CD4-positive, alpha-beta T cell treated with Interleukin-1 beta for 1 hour (primary cell): ENCODE measurements at regions not wholly inside any gene's neighbourhood (a gene's known extent, or its start where the extent isn't known, plus 50 kb on each side); places are given as distances from the start of the nearest gene placed in this dataset.

Experiments used
- DNase-seq, 2 donors: peaks; one replicate each; pipeline ENCODE4 v3.0.0-alpha.2; 2020 to 2022

DNA sequence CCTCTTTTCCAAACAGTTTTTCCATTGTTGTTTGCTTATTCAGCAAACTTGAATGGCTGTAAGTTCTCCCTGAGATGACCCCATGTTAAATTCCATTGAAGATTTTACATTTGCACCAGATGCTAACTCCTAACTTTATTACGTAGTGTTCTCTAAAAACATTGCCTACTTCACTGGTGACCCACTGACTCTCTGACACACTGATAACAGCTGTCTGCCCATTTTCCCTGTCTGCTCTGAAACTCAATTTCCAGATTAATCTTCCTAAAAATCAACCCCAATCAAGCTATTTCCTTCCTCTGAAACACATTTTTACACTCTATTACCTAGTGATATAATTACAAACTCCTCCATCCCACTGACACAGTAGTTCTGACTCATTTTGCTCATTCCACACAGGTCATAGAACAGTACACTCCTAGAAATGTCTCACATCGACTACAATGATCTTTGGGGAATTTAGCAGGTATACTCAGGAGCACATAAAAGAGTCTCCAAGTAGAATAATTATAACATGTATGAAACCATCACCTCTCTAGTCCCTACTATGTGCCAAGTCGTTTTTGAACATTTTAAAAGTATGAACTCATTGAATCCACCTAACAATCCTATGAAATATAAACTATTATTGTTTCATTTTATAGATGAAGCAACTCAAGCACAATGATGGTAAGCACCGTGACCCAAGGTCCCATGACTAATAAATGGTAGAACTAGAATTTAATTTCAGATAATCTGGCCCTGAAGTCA, 210.9 kb downstream of the SLIT2 start:
- no peak for DNase-seq

DNA sequence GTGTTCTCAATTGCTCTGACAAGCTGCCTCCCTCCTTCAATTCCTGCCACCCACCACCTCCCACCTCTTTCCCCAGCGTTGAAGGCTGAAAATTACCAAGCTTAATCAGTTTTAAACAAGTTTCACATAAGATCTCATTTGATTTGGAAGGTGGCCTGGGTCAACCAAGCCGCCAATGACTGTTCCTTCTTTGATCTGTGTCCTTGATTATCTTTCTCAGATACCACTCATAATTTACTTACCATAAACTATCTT, 211.4 kb downstream of the SLIT2 start:
- no peak for DNase-seq

DNA sequence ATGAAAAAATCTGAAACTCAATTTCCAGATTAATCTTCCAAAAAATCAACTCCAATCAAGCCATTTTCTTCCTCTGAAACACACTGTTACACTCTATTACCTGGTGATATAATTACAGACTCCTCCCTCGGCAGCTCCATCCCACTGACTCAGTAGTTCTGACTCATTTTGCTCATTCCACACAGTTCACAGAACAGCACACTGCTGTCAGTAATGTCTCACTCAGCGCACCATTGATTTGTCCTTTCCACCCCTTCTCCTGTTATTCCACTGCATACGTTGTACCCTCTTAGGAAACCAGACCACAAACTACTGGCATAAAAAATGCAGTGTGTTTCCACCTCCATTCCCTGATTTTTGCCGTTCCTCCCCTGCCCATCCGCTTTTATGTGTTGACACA, 212.7 kb downstream of the SLIT2 start:
- DNase-seq, result no peak

DNA sequence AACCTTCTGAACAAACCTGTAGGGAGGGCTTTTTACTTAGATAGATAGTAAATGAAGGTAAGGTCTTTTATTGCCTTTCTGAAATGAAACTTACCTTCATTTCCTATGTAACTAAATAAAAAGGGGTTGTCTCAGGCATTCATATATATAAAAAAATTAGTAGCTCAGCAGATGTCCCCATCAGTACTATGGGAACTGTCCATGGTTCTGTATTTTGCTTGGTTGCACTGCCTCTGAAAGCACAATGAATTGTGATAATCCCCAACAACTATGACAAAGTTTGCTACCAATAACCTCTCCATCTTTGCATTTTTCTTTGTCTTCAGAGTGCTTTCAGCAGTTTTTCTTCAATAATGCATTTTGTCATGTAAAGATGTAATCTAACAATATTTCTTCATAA, 222.4 kb downstream of the SLIT2 start:
- DNase-seq, result no peak

DNA sequence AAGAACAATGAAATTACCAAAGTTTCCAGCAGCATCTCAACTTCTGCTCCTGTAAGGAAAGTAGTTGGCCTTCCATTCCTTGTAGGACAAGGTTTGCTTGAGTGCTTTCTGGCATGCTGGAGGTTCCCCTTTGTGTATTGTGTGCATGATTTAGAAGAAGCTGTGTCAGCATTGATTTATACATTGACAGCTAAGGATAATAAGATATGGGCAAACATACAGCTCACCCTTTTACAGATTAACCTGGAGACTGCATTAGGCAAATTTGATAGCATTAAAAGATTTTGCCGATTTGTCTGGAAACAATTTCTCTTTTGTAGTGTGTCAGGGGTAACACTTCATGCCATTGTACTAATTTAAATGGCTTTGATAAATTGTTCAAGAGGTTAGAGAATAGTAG, 221.8 kb upstream of the PACRGL start:
- no peak for DNase-seq

DNA sequence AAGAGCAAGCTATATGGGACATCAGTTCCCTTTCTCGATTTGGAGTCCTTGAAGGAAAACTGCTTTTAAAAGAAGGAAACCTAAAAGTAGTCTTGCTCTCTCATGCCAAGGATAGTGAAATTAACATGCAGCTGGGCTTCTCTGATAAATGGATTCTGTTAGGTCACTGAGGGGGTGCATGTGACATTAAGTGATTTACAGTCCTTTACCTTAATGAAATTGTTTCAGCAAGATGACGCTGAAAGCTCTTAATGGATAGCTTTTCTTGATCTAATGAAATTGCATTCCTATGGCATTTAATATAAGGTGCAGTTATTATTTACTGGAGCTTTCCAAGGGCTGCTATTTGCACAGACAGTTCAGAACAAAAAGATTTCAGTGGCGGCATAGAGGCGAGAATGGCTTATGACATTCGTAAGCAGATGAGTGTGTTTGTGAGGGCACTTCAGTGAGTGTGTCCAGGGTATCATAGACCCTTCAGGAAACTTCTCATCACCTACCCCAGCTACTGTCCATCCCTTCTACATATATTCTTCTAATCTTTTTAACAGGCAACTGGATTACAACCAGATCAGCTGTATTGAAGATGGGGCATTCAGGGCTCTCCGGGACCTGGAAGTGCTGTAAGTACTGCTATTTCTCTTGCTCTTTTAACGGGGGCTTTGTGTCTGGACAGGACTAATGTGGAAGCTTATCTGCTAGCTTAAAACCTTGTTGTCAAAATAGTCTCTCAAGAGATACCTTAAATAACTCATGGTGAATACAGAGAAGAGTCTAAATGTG, 219.9 kb upstream of the PACRGL start:
- no peak for DNase-seq

DNA sequence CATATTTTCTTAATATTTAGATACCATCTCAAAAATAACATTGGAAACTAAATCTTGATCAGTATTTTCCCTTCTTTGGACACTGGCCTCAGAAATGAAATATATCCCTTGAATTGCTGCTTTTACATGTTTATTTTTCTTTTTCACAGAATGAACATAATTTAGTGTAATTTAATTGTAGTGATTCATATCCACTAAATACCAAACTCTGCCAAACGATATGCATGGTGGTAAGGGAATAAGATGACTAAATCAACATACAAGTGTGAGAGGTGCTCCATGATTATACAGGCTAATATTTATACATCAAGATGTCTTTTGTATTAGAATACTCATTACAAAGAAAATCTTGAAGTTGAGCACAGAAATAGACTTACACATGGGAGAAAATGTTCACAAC, 216.8 kb upstream of the PACRGL start:
- DNase-seq, result no peak

DNA sequence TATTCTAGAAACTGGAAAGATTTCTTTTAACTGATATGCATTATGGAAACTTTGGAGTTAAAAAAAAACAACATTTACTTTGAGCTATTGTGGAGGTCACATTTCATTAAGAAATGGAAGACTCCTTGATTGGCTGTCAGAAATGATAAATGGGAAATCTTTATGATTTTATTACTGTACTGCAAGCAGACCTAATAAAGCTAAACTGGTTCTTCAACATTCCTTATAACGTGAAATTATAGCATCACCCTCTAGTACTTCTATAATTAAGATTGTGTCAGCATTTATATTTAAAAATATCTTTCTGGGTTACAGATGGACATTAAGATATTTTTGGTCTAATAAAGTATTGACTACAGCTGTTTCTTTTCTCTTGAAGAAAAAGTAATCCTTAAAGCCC, 213.8 kb upstream of the PACRGL start:
- no peak for DNase-seq

DNA sequence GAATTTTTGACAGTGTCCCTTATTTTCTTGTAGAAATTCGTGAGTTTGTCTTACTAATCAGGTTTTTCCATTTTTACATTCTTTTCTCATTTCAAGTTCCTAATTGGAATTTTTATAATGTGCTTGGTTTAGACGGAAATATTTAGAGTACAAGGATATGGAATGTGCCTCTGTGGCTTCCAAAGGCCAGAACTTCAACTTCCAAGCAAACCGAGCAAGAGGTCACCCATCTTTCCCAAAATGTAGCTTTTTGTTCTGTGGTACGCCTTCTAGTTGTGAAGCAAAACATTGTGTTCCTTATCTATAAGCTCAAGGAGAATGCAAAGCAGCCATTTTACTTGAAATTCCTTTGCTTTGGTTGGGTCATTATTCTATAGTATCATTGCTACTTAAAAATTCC, 212.8 kb upstream of the PACRGL start:
- DNase-seq, result no peak

DNA sequence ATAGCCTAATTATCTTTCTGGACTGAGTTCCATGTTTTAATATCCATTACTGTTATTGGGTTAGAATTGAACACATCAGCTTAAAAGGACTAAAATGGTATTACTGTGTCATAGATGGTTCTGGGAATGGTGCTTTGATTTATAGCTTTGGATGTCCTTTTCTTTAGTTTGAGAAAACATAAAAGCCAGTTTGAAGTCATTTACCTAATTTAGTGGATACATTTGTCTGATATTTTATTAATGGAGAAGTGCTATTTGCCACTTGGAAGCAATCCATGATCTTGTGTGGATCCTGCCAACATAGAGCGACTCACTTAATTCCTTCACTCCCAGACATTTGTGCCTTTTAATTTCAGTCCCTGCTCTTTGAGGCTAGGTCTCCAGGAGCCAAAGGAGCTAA, 212.4 kb upstream of the PACRGL start:
- DNase-seq, result no peak

DNA sequence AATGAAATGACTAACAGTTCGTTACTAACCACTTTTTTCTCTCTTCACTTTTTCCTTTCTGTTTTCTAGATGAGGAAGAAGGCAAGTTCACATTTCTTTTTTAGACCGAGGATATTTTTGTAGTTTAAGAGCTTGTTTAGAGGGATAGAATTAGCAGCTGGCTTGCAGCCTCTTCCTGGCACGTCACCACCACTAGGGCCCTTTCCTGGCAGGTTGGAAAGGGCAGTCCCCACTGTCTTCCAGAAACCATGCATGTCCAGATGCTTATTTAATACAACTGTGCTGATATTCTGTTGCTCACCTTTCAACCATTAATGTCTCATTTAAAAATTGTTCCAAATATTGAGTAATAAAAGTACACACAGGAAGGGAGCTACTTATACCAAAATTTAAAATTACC, 209.5 kb upstream of the PACRGL start:
- DNase-seq, result no peak

DNA sequence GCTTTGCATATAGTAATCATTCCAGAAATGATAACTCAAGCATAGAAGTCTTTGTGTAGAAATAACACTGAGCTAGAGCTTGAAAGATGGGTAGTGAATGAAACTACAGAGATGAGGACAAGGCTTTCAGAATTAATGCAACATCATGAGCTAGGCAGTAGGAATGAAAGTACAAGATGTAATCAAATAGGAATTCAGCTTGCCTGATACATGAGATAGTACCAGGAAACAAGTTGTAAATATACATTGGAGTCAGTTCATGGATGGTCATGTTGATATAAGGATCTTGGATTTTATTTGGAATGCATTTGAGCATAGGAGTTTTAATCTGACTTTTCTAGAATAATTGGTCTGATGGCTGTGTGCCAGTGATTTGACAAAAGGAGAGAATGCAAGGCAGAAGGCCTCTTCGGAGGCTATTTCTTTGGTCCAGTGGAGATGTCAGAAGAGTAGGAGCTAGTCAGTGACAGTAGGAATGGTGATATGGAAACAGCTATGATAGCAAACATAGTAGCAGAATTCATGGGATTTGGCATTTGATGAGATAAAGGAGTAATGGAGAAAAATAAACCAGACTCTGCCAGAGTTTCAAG, 206.4 kb upstream of the PACRGL start:
- DNase-seq, result no peak

DNA sequence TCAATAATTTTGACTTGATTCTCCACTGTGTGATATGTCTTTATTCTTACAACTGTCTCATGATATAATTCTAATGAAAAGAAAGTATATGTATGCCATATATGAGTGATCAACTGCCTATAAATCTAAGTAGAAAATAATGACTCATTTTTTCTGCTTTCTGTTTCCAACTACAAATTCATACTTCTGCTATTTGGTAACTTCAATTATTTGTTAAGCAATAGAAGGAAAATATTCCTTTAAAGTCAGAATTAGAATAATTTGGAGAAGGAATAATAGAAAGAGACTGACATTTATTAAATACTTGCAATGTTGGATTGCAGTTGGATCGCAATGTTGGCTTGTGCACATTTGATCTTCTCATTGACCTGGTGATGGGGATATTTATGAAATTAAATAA, 204.2 kb upstream of the PACRGL start:
- DNase-seq, result no peak

DNA sequence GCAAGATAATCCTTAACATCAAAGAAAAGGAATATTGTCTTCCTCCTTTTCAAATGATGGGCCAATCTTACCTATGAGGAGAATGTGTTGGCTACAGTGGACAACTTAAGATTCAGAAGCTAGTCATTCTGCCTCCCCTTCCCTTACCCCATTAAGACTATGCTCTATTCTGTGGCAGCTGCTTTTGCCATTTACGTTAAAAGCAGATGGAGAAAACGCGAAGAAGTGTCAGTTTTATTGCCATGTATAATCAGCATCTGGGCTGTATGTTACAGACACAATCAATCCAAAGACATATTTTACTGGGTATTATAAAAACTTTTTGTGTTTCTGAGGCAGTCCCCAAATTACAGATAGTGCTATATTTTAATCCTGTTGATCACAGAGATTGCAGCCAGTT, 196.1 kb upstream of the PACRGL start:
- no peak for DNase-seq

DNA sequence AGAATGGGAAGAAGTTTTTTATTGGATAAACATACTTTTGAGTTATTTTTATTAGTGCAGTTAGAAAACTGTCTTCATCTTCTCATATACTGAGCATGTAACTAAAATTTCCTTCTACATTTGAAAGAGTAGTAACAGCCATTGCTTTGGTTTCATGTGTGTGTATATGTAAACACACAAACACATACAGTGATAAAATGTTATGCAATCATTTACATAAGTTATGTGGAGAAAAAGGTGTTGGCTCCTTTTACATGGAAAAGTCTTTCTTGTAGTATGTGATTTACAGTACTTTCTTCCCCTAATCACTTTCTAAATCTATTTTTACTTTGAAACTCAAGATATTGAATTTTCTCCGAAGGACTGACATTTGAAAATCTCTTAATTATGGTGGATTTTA, 194.3 kb upstream of the PACRGL start:
- no peak for DNase-seq

DNA sequence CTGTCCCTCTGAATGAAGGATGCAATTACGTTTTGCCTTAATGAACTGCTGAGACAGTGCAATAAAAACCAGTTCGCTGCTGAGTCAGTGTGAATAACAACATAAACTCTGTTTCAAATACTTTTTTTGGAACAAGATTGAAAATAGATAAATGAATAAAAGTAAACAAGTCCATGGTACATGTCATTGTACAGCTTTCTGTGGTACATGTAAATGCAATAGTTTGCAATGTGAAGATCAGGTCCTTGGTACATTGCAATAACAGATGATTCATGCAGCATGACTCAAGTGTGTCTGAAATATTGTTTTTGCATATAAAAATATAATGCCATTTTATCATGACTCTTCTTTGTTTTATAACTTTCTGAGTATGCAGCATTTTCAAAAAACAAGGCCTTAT, 193.4 kb upstream of the PACRGL start:
- DNase-seq, result no peak

DNA sequence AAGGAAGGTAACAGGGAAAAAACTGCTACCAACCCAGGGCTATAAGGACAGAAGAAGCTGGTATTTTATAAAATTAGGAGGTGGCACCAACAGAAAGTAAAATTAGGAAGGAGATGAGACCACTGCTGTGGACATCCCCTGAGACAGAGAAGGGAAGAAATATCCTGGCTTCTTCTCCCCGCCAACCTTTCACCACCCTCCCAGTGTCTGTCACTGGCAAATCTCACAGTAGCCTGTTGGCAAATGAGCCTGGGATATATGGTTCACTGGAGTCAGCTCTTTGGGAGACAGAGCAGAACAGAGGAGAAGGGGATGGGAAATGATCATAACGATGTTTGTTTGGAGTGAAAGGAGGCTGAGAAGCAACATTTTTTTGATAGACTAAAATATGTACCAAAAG, 190.9 kb upstream of the PACRGL start:
- DNase-seq, result no peak

DNA sequence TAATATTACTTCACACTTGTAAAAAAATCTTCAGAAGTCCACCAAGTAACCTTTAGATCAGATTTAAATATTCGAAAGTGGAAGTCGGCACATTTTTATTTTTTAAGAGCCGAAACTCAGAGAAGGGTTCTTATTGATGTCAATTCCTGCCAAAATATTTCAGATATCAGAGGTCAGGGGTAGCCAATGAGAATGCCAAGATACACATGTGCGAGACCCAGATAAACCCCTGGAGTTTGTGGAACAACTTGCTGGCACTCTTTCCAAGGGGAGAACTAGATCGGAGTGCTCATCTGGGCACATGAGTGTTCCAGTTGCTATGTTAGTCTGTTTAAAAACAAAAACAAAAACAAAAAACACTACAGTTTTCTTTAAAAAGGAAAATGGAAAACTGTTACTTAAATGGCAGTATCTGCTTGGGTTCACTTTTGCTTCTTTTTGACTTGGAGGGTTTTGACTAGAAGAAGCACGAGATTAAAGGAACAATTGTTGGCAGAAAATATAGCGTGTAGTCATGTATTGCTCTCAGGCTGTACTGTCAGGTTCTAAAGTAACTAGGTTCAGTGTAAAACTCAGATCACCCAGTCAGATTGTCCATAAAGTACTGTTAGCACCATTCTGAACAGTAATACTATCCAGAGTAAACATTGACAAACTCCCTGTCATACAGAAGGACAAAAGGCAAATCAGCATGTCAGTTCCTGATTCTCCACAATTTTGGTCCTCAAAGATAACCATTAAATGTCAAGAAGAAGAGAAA, 188.0 kb upstream of the PACRGL start:
- no peak for DNase-seq

DNA sequence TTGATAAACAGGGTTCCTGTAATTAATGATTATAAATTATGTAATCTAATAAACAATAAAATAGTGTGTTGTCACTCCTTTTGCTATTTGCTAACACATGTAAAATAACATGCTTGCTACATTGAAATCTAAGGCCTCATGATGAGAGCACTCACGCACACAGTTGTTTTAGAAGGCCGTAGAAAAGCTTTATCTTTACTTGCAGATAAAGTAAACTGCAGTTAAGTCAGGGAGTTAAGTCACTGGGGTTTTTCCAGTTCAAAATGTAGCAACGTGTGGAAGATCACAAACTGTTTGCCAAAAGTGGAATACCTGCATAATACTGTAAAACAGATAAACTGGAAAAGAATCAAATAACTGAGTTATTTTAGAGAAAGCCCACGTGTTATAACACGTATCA, 187.3 kb upstream of the PACRGL start:
- no peak for DNase-seq

DNA sequence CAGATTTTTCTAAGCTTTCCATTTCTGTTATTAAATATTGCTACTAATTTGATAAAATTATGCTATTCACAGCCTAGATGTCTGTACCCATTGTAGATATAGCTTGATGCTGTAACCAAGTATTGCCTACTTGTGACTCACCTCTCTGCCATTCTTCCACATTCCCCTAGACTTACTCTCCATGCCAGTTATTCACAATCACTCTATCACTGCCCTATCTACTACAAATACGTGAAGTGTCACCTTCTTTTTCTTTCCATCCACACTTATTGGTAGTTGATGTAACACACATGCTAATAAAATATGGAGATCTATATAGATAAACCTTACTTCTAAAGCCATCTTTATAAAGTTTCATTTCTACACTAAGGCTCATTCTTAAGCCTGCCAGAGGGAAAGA, 179.4 kb upstream of the PACRGL start:
- no peak for DNase-seq

DNA sequence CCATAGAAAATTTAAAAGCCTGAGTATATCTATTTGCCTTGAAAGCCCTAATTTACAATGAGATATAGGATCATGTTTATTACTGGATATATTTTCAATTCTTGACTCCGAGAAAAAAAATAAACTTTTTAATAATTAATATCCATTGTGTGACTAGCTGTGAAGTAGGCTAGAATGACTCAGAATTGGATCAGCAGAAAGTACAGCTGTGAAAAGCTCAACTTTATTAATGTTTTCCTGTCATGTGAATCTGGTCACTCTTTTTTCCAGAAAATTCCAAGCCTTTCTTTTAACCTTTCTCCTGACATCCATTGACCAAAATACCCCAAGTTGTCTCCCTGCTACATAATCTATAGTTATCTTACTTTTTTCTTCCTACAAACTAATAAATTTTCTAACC, 171.8 kb upstream of the PACRGL start:
- no peak for DNase-seq

DNA sequence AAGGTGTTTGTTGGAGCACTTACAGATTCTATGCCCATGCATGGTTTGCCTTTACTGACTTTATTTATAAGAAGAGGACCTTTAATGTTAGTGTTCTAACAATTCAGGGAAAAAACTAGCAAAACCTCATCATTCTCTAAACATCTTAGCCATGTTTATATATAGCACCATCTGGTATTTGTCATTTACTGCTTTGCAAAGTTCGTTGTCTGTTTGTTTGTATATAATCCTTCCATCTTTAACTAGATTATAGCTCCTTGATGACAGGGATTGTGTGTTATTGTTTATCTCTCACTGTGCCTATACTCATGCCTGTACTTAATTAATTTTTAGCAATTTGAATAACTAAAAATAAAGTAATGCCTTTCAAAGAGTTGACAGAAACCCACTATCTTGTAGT, 170.6 kb upstream of the PACRGL start:
- no peak for DNase-seq

DNA sequence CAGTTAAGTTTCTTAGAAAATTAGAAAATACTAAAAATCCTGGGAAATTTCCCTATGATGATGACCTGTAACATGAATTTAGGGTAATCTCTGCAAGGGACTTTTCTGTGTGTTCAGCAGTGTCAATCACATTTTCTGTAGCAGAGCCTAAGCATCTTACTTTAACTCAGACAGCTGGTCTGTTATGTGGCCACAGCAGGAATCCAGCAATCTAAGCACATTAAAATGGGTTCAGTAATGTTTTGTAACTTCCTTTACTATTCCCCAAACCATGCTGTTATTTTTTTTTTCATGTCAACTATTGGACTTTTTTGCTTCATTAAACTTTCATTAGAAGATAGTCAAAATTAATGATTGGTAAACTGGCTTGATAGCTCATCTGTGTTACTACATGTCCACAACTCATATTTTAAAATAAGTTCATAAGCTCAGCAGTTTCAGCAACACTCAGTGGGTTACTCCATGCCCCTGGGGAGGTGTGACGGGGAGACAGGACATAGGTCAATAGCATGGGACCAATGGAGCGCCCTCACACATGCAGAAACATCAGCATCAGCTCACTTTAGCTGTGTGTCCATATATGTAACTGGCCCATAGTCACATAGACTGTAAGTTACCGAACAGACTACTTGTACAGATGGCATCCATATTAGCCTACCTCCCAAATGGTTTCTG, 168.0 kb upstream of the PACRGL start:
- no peak for DNase-seq
